GM13977 (cell line): ENCODE measurements at regions not wholly inside any gene's neighbourhood (a gene's known extent, or its start where the extent isn't known, plus 50 kb on each side); places are given as distances from the start of the nearest gene placed in this dataset.
A peak's percentile ranks its signal among the peaks of the same experiment; 100 is the strongest.

Source experiments
- DNase-seq: peaks from one replicate; pipeline ENCODE4 v3.0.0; 2012; ENCODE audit warnings: low spot score
- CTCF ChIP-seq: IDR thresholded peaks from 2 replicates; pipeline ENCODE4 v1.5.1; 2012; ENCODE audit warnings: mild to moderate bottlenecking, control low read depth; ENCODE audit not compliant: insufficient read depth; ENCODE audit errors: extremely low read depth, missing control alignments
- in situ Hi-C: fragments of 300-500 bp; cut with MboI; formaldehyde crosslinking; loops from one replicate; pipeline ENCODE4 v1.12.0; 2022; ENCODE audit warnings: low sequenced_read_pairs, low pct_unique_long_range_greater_than_20kb, mixed read lengths, inconsistent platforms; ENCODE audit not compliant: unreplicated experiment

GRCh38 chr1:147834810-147835209 lies 67.8 kb upstream of the GJA8 start:
- no peak for DNase-seq
- TF ChIP-seq CTCF, result no peak
- in situ Hi-C loops, result no loop called here

- in situ Hi-C loops, result no loop called here
- no peak for TF ChIP-seq CTCF
- DNase-seq, result no peak
Observed at GRCh38 chr1:147837129-147837963, 65.2 kb upstream of the GJA8 start.

GRCh38 chr1:147837964-147838292 lies 64.7 kb upstream of the GJA8 start:
- in situ Hi-C loops, result no loop called here
- TF ChIP-seq CTCF, result no peak
- DNase-seq, result no peak

GRCh38 chr1:147840909-147841308 lies 61.7 kb upstream of the GJA8 start:
- TF ChIP-seq CTCF, result peak; percentile 19
- in situ Hi-C loops, result no loop called here
- peak; percentile 12 for DNase-seq

GRCh38 chr1:147842578-147842977 lies 60.0 kb upstream of the GJA8 start:
- TF ChIP-seq CTCF, result no peak
- no peak for DNase-seq
- in situ Hi-C loops, result no loop called here

GRCh38 chr1:147843486-147843885 lies 59.1 kb upstream of the GJA8 start:
- in situ Hi-C loops, result no loop called here
- no peak for DNase-seq
- no peak for TF ChIP-seq CTCF
